ENCODE measurements at regions not wholly inside any gene's neighbourhood (a gene's known extent, or its start where the extent isn't known, plus 50 kb on each side); places are given as distances from the start of the nearest gene placed in this dataset.
"Not testable (repeated sequence)": the region's sequence is repeated elsewhere in the genome, so short reads cannot be mapped to it uniquely, and the experiment has no call there.

DNA sequence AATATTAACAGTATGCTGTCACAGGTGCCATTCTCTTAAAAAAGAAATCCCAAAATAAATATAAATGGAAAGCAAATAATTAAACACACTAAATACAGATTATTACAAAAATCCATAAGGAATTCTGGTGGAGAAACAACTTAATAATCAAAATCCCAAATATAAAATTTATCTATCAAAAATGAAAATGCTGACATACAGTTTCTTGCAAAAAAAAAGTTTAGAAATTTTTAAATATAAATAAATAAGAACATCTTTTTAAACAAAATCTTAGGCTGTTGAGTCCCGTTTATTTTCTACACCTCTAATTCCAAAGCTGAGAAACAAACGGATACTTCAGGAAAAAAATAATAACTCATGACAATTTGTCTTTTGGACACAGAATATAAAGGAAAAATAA is 625.5 kb downstream of the PRIM2 start:
- H3K9ac ChIP-seq (ENCODE audit: low read length in 3 of 3); DNase-seq; H3K27me3 ChIP-seq (ENCODE audit: control insufficient read depth, insufficient read depth, low read length); H3K4me1 ChIP-seq (ENCODE audit: control insufficient read depth in 2 of 3, insufficient read depth in 2 of 3, low read depth in 1 of 3, low read length in 3 of 3); H3K36me3 ChIP-seq (ENCODE audit: control insufficient read depth in 2 of 3, insufficient read depth in 3 of 3, low read length in 3 of 3); H3K27ac ChIP-seq (ENCODE audit: low read depth in 2 of 2, low read length in 2 of 2); H3K4me3 ChIP-seq (ENCODE audit: low read length in 3 of 3); FAIRE-seq; intact Hi-C loops (cut with DNase I); H3K9me3 ChIP-seq (ENCODE audit: control insufficient read depth in 2 of 3, insufficient read depth in 1 of 3, low read length in 3 of 3): not testable (repeated sequence)

DNA sequence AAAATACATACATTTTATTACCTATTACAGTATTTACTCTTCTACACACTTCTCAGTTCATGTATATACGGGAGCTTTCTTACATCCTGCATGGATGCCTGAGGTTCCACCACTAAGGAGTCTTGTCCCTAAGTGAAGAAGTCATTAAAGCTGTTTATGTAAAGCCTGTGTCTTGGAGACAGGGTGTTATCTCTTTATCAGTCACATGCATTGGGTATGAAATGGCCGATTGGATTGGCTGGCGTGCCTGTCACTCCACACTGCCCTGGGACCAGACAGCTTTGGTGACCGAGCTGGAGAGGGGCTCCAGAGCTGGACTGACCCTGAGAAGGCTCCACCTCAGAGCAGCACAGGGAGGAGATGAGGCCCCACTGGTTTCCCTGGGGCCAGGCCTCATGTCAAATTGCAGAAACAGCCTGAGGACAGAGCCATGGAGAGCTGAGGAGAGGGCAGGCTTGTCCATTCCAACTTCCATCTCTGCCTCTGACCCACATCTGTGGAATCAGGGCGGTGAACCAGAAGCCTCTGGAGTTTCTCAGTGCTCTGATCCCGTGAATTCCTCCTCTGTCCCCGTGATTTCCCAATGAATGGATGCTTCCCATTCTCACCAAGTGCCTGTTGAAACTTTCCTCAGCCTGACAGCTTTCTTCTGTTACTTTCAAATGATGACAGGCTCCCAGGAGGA is 628.8 kb downstream of the PRIM2 start:
- DNase-seq; intact Hi-C loops (cut with DNase I); H3K4me3 ChIP-seq (ENCODE audit: low read length in 3 of 3); H3K9me3 ChIP-seq (ENCODE audit: control insufficient read depth in 2 of 3, insufficient read depth in 1 of 3, low read length in 3 of 3); H3K4me1 ChIP-seq (ENCODE audit: control insufficient read depth in 2 of 3, insufficient read depth in 2 of 3, low read depth in 1 of 3, low read length in 3 of 3); H3K9ac ChIP-seq (ENCODE audit: low read length in 3 of 3); H3K27me3 ChIP-seq (ENCODE audit: control insufficient read depth, insufficient read depth, low read length); FAIRE-seq; H3K36me3 ChIP-seq (ENCODE audit: control insufficient read depth in 2 of 3, insufficient read depth in 3 of 3, low read length in 3 of 3); H3K27ac ChIP-seq (ENCODE audit: low read depth in 2 of 2, low read length in 2 of 2): not testable (repeated sequence)

DNA sequence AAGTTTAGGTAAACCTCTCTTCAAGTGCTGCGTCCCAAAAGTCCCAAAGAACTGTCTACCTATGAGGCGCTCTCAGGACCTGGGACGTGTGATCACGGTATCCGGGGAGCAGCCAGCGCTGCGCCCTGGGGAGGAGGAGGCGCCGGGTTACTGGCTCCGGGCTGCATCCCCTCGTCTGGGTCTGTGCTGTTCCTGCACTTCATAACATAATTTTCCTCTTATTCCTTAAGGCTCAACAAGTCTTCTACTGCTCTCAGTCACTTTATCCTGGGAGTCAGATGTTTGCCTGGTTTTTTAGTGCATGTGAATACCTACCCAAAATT is 629.3 kb downstream of the PRIM2 start:
- H3K27ac ChIP-seq (ENCODE audit: low read depth in 2 of 2, low read length in 2 of 2); H3K36me3 ChIP-seq (ENCODE audit: control insufficient read depth in 2 of 3, insufficient read depth in 3 of 3, low read length in 3 of 3); H3K9me3 ChIP-seq (ENCODE audit: control insufficient read depth in 2 of 3, insufficient read depth in 1 of 3, low read length in 3 of 3); H3K27me3 ChIP-seq (ENCODE audit: control insufficient read depth, insufficient read depth, low read length); H3K9ac ChIP-seq (ENCODE audit: low read length in 3 of 3); intact Hi-C loops (cut with DNase I); H3K4me1 ChIP-seq (ENCODE audit: control insufficient read depth in 2 of 3, insufficient read depth in 2 of 3, low read depth in 1 of 3, low read length in 3 of 3); DNase-seq; H3K4me3 ChIP-seq (ENCODE audit: low read length in 3 of 3); FAIRE-seq: not testable (repeated sequence)

DNA sequence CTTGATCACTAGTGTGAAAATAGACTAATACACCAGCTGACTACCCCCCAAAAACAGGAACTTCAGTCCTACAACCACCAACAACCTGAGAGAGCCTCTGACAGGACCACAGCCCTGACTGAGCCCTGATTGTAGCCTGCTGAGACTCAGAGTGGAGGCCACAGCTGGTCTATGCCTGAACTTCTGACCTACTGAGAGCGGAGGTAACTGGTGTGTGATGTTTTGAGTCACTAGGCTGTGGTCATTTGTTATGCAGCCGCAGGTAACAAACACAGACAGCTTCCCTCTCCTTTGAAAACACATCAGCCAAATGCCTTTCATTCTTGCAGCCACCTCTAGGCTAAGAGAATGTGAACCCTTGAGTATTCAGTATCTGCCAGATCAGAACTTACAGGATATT is 631.1 kb downstream of the PRIM2 start:
- FAIRE-seq; H3K9ac ChIP-seq (ENCODE audit: low read length in 3 of 3); H3K27me3 ChIP-seq (ENCODE audit: control insufficient read depth, insufficient read depth, low read length); H3K9me3 ChIP-seq (ENCODE audit: control insufficient read depth in 2 of 3, insufficient read depth in 1 of 3, low read length in 3 of 3); intact Hi-C loops (cut with DNase I); H3K27ac ChIP-seq (ENCODE audit: low read depth in 2 of 2, low read length in 2 of 2); H3K4me3 ChIP-seq (ENCODE audit: low read length in 3 of 3); H3K36me3 ChIP-seq (ENCODE audit: control insufficient read depth in 2 of 3, insufficient read depth in 3 of 3, low read length in 3 of 3); DNase-seq; H3K4me1 ChIP-seq (ENCODE audit: control insufficient read depth in 2 of 3, insufficient read depth in 2 of 3, low read depth in 1 of 3, low read length in 3 of 3): not testable (repeated sequence)

DNA sequence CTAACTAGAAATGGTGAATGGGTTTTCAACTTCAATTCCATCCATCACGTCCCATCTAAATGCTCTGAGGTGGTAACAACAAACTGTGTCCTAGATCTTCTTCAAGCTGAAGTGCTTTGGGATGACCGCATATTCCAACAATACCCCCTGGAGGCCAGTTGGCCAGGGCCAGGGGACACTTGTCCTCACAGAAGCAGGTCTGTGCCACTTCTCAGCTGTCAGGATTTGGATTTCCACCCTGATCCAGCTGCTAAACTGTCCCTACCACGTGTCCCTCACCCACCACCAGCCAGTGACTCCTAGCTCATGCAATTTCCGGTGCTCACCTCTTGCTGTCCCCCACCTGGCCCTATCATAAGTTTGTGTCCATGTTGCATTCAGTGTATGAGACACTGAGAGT is 633.0 kb downstream of the PRIM2 start:
- FAIRE-seq; H3K27me3 ChIP-seq (ENCODE audit: control insufficient read depth, insufficient read depth, low read length); intact Hi-C loops (cut with DNase I); H3K9me3 ChIP-seq (ENCODE audit: control insufficient read depth in 2 of 3, insufficient read depth in 1 of 3, low read length in 3 of 3); H3K4me1 ChIP-seq (ENCODE audit: control insufficient read depth in 2 of 3, insufficient read depth in 2 of 3, low read depth in 1 of 3, low read length in 3 of 3); H3K4me3 ChIP-seq (ENCODE audit: low read length in 3 of 3); H3K27ac ChIP-seq (ENCODE audit: low read depth in 2 of 2, low read length in 2 of 2); H3K36me3 ChIP-seq (ENCODE audit: control insufficient read depth in 2 of 3, insufficient read depth in 3 of 3, low read length in 3 of 3); H3K9ac ChIP-seq (ENCODE audit: low read length in 3 of 3); DNase-seq: not testable (repeated sequence)

DNA sequence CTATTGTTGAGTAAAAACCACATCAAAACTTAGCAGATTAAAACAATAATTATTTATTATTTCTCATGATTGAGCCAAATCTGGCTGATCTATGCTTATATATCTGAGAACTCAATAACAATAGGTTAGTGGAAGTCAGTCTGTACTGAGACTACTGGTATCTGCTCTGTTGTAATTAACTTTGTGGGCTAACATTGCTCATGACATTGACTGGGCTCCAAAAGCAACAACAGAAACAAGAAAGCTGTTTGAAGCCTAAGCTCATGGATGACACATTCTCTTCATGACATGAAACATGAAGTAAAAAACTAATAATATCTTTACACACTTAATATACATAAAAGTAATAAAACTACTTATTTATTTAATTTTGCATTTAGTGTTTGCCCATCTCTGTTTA is 649.3 kb downstream of the PRIM2 start:
- FAIRE-seq; DNase-seq; H3K27ac ChIP-seq (ENCODE audit: low read depth in 2 of 2, low read length in 2 of 2); intact Hi-C loops (cut with DNase I); H3K9ac ChIP-seq (ENCODE audit: low read length in 3 of 3); H3K4me1 ChIP-seq (ENCODE audit: control insufficient read depth in 2 of 3, insufficient read depth in 2 of 3, low read depth in 1 of 3, low read length in 3 of 3); H3K9me3 ChIP-seq (ENCODE audit: control insufficient read depth in 2 of 3, insufficient read depth in 1 of 3, low read length in 3 of 3); H3K4me3 ChIP-seq (ENCODE audit: low read length in 3 of 3); H3K36me3 ChIP-seq (ENCODE audit: control insufficient read depth in 2 of 3, insufficient read depth in 3 of 3, low read length in 3 of 3); H3K27me3 ChIP-seq (ENCODE audit: control insufficient read depth, insufficient read depth, low read length): not testable (repeated sequence)

DNA sequence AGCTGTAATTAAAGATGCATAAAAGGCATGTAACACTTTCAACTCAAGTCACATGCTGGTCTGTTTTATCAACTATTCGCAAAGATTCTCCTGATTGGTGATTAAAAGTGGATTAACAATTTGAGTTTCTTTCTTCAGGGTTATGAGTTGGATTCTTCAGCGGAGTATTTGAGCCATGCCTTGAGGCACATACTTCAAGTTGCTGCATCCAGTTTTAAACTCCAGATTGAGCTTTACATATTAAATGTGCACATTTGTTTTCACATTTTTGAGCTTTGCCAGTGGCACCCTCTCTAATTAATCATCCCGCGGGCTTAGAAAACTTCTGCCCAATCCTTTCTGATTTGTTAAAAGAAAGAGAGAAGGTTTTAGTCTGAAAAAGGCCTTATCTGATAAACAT is 654.5 kb downstream of the PRIM2 start:
- H3K36me3 ChIP-seq (ENCODE audit: control insufficient read depth in 2 of 3, insufficient read depth in 3 of 3, low read length in 3 of 3); H3K9ac ChIP-seq (ENCODE audit: low read length in 3 of 3); H3K27me3 ChIP-seq (ENCODE audit: control insufficient read depth, insufficient read depth, low read length); H3K9me3 ChIP-seq (ENCODE audit: control insufficient read depth in 2 of 3, insufficient read depth in 1 of 3, low read length in 3 of 3); H3K4me3 ChIP-seq (ENCODE audit: low read length in 3 of 3); H3K27ac ChIP-seq (ENCODE audit: low read depth in 2 of 2, low read length in 2 of 2); intact Hi-C loops (cut with DNase I); FAIRE-seq; H3K4me1 ChIP-seq (ENCODE audit: control insufficient read depth in 2 of 3, insufficient read depth in 2 of 3, low read depth in 1 of 3, low read length in 3 of 3); DNase-seq: not testable (repeated sequence)

Data from kidney (tissue), 10 donors.